Gastroesophageal sphincter (tissue), 3 donors: ENCODE measurements at regions not wholly inside any gene's neighbourhood (a gene's known extent, or its start where the extent isn't known, plus 50 kb on each side); places are given as distances from the start of the nearest gene placed in this dataset.

Experiments
- EP300 ChIP-seq: sonication (generic); formaldehyde crosslinking; IDR thresholded peaks from one replicate; pipeline ENCODE4 v1.6.1; 2017; ENCODE audit warnings: antibody characterized with exemption, mild to moderate bottlenecking
- POLR2A ChIP-seq, 2 donors: fragments of 450-650 bp; IDR thresholded peaks; one replicate each; pipeline ENCODE4 v1.6.1; 2017; ENCODE audit warnings: antibody characterized with exemption in 2 of 2, mild to moderate bottlenecking in 2 of 2, moderate library complexity in 1 of 2
- POLR2AphosphoS5 ChIP-seq: sonication (generic); formaldehyde crosslinking; IDR thresholded peaks from one replicate; pipeline ENCODE4 v1.6.1; 2017; ENCODE audit warnings: antibody characterized with exemption
- TF ChIP-seq, protein P1 (sequence below), 4 experiments: fragments of 200-600 bp in 2 of 4; fragments of 450-650 bp in 2 of 4; sonication (generic) in 1 of 4; IDR thresholded peaks; one replicate each; pipeline ENCODE4 v1.5.1; 2017 to 2019; ENCODE audit warnings: antibody characterized with exemption in 4 of 4, mild to moderate bottlenecking in 2 of 4, moderate library complexity in 2 of 4

DNA sequence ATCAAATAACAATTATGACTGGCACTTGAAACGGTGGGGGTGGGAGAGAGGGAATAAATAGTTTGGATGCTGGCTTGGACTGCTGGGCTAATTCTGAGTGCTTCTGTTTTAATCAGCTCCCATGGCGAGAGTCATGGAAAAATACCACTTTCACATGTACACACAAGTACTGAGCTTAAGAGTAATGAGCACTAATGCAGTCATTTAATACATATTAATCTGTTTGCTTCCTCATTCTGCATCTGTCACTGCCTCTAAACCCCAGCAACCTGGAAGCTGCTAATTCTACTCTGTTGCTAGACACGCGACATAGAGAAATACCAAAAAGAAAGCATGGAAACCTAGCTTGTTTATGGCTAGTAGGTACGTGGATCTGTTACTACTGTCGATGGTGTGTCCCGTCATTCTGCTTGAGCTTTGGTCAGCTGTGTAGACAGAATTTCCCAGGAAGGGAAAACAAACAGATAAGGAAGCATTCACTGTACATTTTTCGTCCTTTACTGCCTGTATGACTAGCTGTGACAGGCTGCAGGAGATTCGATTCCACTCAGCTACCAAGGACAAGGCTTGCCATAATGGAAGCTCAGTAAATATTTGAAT, 238.8 kb downstream of the BAMBI start:
- TF ChIP-seq POLR2A (IDR thresholded peaks at IDR 0.05) (no peak), EP300 (no peak), POLR2AphosphoS5 (no peak)
- TF ChIP-seq, protein P1, sequence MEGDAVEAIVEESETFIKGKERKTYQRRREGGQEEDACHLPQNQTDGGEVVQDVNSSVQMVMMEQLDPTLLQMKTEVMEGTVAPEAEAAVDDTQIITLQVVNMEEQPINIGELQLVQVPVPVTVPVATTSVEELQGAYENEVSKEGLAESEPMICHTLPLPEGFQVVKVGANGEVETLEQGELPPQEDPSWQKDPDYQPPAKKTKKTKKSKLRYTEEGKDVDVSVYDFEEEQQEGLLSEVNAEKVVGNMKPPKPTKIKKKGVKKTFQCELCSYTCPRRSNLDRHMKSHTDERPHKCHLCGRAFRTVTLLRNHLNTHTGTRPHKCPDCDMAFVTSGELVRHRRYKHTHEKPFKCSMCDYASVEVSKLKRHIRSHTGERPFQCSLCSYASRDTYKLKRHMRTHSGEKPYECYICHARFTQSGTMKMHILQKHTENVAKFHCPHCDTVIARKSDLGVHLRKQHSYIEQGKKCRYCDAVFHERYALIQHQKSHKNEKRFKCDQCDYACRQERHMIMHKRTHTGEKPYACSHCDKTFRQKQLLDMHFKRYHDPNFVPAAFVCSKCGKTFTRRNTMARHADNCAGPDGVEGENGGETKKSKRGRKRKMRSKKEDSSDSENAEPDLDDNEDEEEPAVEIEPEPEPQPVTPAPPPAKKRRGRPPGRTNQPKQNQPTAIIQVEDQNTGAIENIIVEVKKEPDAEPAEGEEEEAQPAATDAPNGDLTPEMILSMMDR (IDR thresholded peaks at IDR 0.05), result no peak
